C4-2B (cell line): ENCODE measurements at regions not wholly inside any gene's neighbourhood (a gene's known extent, or its start where the extent isn't known, plus 50 kb on each side); places are given as distances from the start of the nearest gene placed in this dataset.

Experiments used
- CTCF ChIP-seq: fragments of 450-650 bp; conservative IDR thresholded peaks from 2 replicates; pipeline ENCODE4 v1.5.1; 2017; ENCODE audit warnings: mild to moderate bottlenecking
- ZFX ChIP-seq: fragments of 450-650 bp; IDR thresholded peaks from 2 replicates; pipeline ENCODE4 v1.6.1; 2017

- TF ChIP-seq CTCF: no peak
- TF ChIP-seq ZFX: no peak
Observed at GRCh38 chr10:78740976-78741915, 327.5 kb upstream of the ZMIZ1 start.
